GM19238 (cell line): ENCODE measurements at regions not wholly inside any gene's neighbourhood (a gene's known extent, or its start where the extent isn't known, plus 50 kb on each side); places are given as distances from the start of the nearest gene placed in this dataset.

ENCODE experiments used
- DNase-seq: peaks from one replicate; pipeline ENCODE4 v3.0.0; 2011; ENCODE audit warnings: low spot score; ENCODE audit not compliant: insufficient read length

DNA sequence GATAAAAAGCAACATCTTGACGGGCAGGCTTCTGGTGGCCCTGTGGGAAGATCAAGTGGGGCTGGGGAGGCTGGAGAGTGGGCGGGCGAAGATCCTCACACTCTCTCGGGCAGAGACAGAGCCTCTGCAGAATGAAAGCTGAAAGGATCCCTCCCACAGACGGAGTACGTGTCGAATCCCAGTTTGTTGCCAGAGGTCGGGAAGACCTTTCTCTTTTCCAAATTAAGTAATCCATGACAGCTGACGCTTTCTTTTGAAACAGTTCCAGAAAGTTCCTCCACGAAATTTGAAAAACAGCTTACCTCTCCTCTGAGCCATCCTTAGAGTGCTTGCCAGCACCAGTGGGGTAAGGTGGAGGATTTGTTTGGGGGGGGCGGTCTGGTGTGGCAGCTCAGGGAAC, 155.6 kb upstream of the SMLR1 start:
- DNase-seq: no peak

DNA sequence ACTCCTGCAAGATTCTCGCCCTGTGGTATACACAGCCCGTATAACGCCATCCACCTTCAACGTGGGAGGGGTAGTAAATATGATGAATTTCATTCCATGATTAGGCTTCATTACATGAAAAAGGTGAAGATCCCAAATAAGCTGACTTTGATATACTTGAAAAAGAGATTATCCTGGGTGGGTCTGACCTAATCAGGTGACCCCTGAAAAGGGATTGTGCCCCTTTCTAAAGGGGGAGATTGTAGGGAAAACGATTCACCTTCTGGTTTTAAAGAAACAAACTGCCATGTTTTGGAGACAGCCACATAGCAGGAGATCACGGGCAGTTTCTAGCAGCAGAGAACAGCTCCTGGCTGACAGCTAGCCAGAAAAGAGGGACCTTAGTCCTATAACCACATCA, 155.1 kb upstream of the SMLR1 start:
- DNase-seq: no peak

DNA sequence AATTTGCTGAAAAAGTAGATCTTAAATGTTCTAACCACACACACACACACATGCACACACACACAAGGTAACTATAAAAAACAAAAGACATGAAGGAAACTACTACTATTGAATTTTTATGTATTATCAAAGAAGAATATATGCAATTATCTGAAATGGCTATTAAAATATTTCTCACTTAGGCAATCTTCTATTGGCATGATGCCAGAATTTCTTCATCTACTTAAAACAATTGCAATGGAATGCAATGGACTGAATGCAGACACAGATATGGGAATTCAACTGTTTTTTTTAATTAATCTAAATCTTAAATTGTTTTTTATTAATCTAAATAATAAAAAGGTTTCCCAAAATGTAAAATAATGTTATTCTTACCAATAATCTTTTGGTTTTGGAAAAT, 152.6 kb upstream of the SMLR1 start:
- DNase-seq: no peak

DNA sequence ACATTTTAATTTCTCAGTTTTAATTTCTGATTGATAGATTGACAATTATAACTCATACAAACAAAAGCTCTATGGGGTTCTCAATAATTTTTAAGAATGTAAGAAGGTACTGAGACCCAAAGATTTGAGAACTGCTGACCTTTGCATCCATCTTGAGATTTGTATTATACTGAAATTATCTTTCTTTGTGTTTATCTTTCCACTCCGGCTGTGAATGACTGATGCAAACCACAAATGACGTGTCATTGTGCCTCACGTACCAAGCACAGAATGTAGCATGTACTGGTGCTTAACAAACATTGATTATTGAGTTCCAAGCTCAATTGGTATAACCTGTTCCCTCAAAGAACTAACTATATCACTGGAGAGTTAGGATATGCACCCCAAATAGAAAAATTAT, 152.1 kb upstream of the SMLR1 start:
- no peak for DNase-seq

DNA sequence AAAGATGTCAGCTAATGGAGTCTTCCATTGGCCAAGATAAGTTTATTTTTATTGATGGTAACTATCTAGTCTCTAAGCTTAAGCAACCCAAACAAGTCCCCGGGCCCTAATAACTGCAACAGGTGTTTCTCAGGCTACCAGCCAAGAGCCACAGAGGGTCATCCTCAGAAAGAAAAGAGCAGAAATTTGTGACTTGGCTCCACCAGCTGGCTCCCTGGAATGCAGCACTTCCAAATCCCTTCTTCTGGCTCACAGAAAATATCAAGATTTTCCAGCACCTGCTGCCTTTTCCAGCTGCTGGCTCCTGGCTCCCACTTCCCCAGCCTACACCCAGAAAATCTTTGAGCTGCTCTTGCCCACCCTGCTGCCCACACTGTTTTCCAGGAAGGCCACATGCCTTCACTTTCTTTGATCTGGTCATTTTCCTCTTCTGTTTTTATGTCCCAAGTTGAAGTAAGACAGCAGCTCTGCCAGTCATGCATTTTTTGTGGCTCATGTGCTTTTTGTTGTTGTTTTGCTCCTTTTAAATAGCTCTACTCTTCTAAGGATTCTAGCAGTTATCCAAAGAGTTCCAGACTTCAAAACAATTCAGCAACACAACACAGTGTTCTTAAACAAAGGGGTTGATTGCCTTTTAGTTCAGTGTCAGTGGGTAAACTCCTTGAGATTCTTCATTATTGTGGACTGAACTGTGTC, 151.0 kb upstream of the SMLR1 start:
- DNase-seq: no peak

DNA sequence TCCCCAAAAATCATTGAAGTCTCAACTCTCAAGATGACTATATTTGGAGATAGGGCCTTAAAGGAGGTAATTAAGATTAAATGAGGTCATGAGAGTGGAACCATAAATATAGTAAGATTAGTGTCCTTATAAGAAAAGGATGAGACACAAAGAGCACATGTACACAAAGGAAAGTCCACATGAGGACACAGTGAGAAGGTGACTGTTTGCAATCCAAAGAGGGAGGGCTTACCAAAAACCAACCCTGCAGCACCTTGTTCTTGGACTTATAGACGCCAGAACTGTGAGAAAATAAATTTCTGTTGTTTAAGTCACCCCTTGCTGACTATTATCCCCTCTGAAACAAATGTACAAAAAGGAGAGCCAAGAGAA, 150.4 kb upstream of the SMLR1 start:
- DNase-seq: no peak

DNA sequence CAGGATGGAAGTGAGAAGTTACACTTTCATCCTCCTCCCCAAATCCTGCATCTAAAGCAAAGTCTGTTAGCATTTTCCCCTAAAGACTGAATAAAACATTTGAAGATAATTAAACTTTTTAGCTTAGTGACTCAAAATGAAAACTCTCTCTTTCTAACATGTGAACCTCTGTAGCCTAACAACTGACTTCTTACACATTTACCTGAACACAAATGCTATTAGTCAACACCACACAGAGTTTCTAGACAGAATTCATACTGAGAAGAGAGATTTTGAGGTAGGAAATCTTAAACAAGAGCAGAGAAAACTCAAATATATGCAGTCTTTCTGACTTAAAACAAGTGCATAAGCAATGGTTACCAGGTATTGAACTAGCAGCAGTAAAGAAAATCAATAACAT, 149.9 kb upstream of the SMLR1 start:
- no peak for DNase-seq

DNA sequence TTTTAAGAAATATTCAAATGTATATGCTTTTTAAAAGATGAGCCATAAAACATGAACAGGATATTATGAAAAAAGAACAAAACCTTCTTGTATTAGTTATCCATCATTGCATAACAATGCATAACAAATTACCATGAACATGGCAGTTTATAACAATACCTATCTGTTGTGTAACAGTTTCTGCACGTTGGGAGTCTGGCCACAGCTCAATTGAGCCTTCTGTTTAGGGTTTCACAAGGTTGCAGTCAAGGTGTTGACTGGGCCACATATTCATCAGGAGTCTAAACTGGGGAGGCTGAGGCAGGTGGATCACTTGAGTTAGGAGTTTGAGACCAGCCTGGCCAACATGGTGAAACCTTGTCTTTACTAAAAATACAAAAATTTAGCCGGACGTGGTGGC, 149.4 kb upstream of the SMLR1 start:
- DNase-seq: no peak

DNA sequence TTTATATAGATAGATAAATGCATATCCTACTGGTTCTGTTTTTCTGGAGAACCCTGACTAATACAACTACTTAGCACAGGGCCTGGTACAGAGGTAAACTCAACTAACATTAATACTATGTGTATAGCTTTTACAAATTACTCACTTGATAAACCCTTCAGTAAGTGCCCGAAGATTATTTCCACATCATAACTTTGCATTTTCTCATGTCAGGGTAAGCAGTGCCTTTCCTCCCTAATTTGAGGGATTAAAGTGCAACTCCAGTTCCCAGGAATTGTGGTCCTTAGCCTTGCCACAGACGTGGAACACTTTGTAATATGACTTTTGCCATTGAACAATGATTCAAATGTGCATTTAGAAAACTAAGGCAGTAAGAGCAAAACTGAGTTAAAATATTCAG, 147.5 kb upstream of the SMLR1 start:
- DNase-seq: no peak

DNA sequence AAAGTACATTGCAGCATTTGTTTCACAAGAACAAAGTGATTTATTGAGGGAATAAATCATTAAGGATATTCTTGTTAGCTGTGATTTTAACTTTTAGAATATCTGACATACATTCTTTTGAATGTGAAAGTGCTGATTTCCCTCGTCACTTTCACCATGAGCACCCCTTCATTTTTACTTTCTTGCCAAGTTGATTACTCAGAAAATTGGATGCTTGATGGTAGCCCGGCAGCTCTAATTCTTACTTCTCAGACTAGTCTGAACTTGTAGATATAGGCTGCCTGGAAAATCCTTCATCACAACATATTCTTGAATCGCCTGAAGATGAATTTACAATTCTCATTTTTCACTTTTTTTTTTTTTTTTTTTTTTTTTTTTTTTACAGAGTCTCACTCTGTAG, 147.1 kb upstream of the SMLR1 start:
- no peak for DNase-seq

DNA sequence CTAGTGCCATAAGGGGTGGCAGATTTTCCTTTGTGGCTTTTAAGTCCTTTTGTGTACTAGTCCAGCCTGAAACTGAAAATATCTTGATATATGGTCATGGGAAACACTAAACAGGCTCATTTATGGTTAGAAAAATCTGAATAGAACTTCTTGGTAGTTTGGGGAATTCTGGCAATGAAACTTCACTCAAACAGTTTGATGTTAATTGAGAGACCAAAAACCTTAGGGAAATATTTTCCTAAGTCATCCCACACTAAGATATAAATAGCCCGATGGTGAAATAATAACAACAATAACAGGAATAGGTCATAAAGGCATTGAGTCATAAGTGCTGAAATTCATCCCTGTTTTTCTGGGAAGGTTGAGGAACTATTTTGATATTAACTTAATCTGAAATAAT, 146.2 kb upstream of the SMLR1 start:
- DNase-seq: no peak

DNA sequence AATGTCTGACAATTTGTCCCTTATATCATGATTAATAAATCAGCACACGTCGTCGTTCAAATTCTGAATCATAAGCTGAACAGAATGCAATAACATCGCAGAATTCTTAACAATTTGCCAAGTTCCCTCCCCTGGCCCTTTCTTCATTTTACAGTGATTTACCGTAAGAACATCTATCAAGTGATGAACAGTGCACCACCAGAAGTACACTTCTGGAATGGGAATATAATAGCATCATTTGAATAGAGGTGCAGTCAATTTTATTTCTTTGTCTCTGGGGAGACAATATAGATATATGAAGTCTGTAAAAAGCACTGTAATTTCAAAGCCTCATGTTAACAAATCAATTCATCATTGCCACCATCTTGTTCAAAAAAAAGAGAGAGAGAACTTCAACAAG, 145.1 kb upstream of the SMLR1 start:
- DNase-seq: no peak

DNA sequence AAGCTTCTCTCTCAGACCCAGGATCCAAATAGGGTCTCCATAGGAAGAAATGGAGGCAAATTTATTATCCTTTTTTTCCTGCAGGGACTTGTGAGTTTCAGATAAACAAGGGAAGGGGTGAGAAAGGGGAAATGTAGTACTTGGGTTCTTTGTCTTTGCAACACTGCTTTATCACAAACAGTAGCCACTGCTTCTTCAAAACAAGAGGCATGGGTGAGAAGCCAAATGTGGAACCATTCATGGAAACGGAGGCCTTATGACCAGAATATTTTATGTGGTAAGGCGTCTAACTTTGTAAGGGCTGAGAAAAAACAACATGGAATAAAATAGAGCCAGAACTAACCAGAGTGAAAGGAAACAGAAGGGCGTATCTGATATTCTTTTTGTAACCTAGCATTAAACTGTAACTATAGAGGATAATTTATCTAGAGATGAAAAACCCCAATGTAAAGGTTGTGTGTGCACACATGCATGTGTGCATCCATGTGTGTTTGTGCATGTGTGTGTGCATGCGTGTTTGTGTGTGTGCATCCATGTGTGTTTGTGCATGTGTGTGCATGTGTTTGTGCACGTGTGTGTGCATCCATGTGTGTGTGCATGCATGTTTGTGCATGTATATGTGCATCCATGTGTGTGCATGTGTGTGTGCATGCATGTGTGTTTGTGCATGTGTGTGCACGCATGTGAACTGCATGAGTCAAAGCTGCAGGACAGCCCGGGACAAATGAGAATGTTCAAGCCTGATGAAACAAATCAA, 143.3 kb upstream of the SMLR1 start:
- DNase-seq: no peak

DNA sequence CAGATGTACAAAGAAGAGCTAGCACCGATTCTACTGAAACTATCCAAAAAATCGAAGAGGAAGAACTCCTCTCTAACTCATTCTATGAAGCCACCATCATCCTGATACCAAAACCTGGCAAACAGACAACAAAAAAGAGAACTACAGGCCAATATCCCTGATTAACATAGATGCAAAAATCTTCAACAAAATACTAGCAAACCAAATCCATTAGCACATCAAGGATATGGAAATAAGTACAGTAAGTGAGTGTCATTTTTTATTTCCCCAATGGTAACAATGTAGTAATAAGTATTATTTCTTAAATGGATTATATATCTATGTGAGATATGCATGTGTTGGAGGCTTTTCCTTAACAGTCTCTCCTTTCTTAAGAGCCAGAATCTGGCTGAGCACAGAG, 134.5 kb upstream of the SMLR1 start:
- no peak for DNase-seq

DNA sequence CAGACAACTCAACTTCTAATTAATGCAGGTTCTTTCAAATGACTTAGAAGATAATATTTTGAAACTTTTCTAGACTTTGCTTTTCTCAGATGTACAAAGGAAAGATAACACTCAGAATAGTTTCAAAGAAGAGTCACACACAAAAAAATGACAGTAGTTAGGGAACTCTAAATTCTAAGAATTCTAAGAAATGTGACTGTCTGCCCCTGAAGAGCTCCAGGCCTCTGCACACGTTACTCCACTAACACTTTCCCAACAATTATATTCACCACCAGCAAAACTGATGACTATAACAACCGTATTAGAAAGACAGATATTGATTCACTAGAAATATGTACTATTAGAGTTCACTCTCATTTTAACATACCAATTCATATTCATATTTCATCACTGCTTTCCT, 133.3 kb upstream of the SMLR1 start:
- no peak for DNase-seq

DNA sequence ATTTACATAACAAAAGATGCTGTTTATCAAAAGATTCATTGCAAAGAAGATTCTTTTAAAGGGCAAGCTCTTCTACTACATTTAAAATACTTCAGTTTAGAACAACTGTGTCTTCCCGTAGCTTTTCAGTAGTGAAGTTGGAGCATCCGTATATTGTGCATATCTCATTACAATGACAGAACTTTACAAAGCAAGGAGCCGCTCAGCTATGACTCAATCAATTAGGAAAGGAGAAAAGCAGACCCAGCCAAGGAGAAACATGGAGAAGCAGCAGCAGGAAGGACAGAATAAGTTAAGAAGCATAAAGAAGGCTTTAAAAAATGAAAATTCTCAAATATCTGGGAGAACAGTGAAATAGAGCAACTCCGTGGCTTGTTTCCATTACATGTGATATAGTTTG, 132.6 kb upstream of the SMLR1 start:
- DNase-seq: no peak

DNA sequence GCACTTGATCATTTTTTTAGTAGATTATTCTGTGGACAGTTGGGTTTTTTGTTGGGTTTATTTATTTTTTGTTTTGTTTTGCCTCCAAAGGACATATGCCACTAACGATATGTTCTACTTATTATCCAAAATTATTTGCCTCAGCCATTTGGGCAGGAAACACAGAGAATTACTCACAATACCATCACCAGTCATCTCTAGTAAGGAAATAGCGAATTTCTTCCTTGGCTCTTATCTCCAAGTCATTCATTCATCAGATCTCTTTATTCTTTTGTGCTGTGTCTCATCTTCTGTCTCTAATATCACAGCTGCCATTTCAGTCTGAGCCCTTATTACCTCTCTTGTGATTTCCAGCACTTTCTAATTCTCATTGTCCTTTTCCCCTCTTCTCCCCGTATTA, 130.4 kb upstream of the SMLR1 start:
- DNase-seq: no peak

DNA sequence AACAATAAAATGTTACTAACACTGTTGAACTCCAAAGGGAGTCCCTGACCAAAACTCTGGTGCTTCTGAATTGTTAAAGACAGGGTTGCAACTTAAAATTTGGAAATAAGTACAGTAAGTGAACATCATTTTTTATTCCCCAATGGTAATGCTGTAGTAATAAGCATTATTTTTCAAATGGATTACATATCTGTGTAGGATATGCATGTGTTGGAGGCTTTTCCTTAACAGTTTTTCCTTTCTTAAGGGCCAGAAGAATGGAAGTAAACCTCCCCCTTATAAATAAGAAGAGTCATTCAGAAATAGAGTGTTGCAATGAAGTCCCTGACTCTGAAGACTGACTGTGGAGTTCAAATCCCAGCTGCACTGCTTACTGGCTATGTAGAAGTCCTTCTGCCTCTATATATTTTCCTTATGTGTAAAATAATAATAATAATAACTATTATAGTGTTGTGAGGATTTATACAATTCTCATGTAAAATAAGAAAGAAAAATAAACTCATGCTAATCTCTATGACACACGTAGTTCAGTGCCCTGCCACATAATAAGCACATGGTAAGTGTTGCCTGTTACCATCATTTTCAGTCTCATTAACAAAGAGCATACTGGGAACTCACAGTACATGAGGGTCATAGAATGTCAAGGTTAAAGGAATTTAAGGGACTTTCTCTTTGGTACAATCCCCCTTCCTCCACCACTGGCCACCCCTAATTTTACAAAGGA, 129.8 kb upstream of the SMLR1 start:
- no peak for DNase-seq

DNA sequence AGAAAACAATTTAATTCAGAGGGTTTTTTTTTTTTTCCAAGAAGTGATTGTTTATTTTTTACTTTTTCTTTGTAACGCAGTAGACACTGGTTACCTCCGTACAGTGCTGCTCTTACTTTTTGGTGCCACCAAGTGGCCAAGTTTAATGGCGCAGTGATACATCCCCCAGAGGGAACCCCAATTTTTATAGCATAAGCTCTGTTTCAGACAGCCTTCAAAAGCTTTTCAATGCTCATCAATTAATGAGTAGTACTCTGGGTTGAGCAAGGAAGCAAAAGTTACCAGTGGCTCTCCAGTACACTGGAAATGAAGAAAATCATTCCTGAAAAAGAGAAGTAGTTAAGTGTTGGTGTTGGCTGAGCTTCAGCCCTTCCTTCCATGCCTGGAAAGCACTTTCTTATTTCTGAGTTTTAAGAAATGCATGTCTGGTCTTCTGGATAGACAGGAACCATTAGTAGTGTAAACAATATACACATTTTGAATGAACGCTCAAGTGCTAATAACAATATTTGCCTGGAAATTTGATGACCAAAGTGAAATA, 129.1 kb upstream of the SMLR1 start:
- DNase-seq: peak; percentile 25

DNA sequence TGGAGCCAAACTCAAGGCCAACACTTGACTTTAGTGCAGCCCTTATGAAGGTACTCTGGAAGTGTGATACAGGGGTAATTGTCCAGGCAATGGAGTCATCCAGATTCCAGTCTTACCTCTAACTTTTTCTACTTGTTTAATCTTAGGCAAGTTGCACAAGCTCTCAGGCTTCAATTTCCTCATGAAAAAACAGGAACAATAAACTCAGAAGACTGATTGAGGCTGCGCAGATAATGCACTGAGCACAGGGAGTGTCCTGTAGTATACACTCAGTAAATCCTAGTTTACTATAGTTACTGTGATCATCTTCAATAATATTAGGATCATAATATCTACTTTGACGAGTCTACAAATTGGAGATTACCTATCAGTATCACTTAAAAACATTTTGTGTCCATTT, 127.5 kb upstream of the SMLR1 start:
- no peak for DNase-seq

DNA sequence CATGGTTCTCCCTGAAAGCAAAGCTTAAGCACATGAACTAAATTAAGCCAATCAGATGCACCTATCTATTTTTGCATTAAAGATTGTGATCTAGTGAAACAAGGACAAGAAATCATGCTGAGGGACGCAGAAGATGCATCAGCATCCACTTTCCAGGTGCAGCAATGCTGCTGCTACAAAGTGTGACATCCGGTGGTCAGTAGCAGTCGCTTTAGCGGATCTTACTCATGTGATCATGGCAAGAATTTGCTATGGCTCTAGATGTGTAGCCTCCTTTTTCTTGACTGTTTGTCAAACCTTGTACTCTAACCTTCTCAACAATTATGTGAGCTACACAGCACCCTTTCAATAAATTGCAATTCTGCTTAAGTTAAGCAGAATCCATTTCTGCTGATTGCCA, 126.8 kb upstream of the SMLR1 start:
- no peak for DNase-seq

DNA sequence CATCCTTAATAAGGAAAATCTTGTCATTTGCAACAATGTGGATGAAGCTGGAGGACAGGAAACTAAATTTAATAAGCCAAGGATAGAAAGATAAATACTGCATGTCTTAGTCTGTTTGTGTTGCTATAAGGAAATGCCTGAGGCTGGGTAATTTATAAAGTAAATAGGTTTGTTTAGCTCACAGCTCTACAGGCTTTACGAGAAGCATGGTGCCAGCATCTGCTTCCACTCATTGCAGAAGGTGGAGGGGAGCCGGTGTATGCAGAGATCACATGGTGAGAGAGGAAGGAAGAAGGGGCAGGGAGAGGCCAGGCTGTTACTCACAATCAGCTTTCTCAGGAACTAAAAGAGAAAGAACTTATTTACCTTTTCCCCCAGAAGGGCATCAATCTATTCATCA, 118.9 kb upstream of the SMLR1 start:
- DNase-seq: no peak
